H1 (cell line): ENCODE measurements at regions not wholly inside any gene's neighbourhood (a gene's known extent, or its start where the extent isn't known, plus 50 kb on each side); places are given as distances from the start of the nearest gene placed in this dataset.

Experiments
- BCL11A ChIP-seq, 2 experiments: IDR thresholded peaks; one replicate each; pipeline ENCODE4 v1.6.1; 2011; ENCODE audit warnings: low read depth in 2 of 2, low read length in 2 of 2, mild to moderate bottlenecking in 2 of 2
- CHD2 ChIP-seq: IDR thresholded peaks from 2 replicates; pipeline ENCODE4 v1.6.1; 2012; ENCODE audit warnings: low read length, improper control_type of control experiment
- CHD7 ChIP-seq: fragments of 300-600 bp; sonication (generic); IDR thresholded peaks from 2 replicates; pipeline ENCODE4 v1.7.1; 2012; ENCODE audit warnings: low read length, moderate library complexity, mild to moderate bottlenecking, inconsistent platforms; ENCODE audit not compliant: insufficient replicate concordance
- CREB1 ChIP-seq: IDR thresholded peaks from 2 replicates; pipeline ENCODE4 v1.6.1; 2012; ENCODE audit warnings: inconsistent platforms
- HDAC2 ChIP-seq, 2 experiments: fragments of 300-600 bp in 1 of 2; sonication (generic) in 1 of 2; IDR thresholded peaks; 2 replicates each; pipeline ENCODE4 v1.6.1; 2011 to 2012; ENCODE audit warnings: low read depth in 2 of 2, low read length in 2 of 2, mild to moderate bottlenecking in 2 of 2, moderate library complexity in 2 of 2, borderline replicate concordance in 1 of 2, inconsistent platforms in 1 of 2
- HDAC6 ChIP-seq: IDR thresholded peaks from one replicate; pipeline ENCODE4 v1.7.1; 2012; ENCODE audit warnings: low read depth, mild to moderate bottlenecking, inconsistent platforms, low read length, moderate library complexity
- JUND ChIP-seq: IDR thresholded peaks from 2 replicates; pipeline ENCODE4 v1.6.1; 2011; ENCODE audit warnings: mild to moderate bottlenecking, improper control_type of control experiment, low read length
- KDM1A ChIP-seq: fragments of 200-600, 300-600 bp; sonication (generic); IDR thresholded peaks from 2 replicates; pipeline ENCODE4 v1.7.1; 2016; ENCODE audit warnings: mild to moderate bottlenecking, low read length, borderline replicate concordance
- POLR2A ChIP-seq, 2 experiments: IDR thresholded peaks; 1 replicate in 1 of 2; 2 replicates in 1 of 2; pipeline ENCODE4 v1.6.1; 2011; ENCODE audit warnings: low read depth in 2 of 2, low read length in 2 of 2, mild to moderate bottlenecking in 2 of 2; ENCODE audit errors: control extremely low read depth in 1 of 2
- RFX5 ChIP-seq: IDR thresholded peaks from 2 replicates; pipeline ENCODE4 v1.6.1; 2011; ENCODE audit warnings: low read depth, low read length, improper control_type of control experiment, borderline replicate concordance
- SIX5 ChIP-seq: IDR thresholded peaks from 2 replicates; pipeline ENCODE4 v1.6.1; 2011; ENCODE audit warnings: mild to moderate bottlenecking, low read depth, low read length
- SP1 ChIP-seq: IDR thresholded peaks from 2 replicates; pipeline ENCODE4 v1.6.1; 2011; ENCODE audit warnings: low read depth, low read length
- SRF ChIP-seq: IDR thresholded peaks from 2 replicates; pipeline ENCODE4 v1.6.1; 2011; ENCODE audit warnings: mild to moderate bottlenecking, low read depth, low read length, moderate library complexity
- TCF12 ChIP-seq: IDR thresholded peaks from 2 replicates; pipeline ENCODE4 v1.6.1; 2011; ENCODE audit warnings: low read depth, mild to moderate bottlenecking, low read length

GRCh38 chr7:79922894-79923293, 211.7 kb upstream of the GNAI1 start (continued):
- TF ChIP-seq CHD7 (no peak), JUND (no peak), RFX5 (no peak), BCL11A (IDR thresholded peaks at IDR 0.05; ENCODE audit: low read depth in 2 of 2, low read length in 2 of 2) (no peak), SP1 (no peak), SRF (no peak), POLR2A (IDR thresholded peaks at IDR 0.05; ENCODE audit: control extremely low read depth in 1 of 2, low read depth in 2 of 2, low read length in 2 of 2) (no peak), KDM1A (no peak), CREB1 (no peak), TCF12 (no peak), CHD2 (no peak), HDAC2 (IDR thresholded peaks at IDR 0.05; ENCODE audit: borderline replicate concordance in 1 of 2, low read depth in 2 of 2, low read length in 2 of 2) (no peak), SIX5 (no peak), HDAC6 (no peak)
